ENCODE measurements at regions not wholly inside any gene's neighbourhood (a gene's known extent, or its start where the extent isn't known, plus 50 kb on each side); places are given as distances from the start of the nearest gene placed in this dataset.
A peak's percentile ranks its signal among the peaks of the same experiment; 100 is the strongest.

GRCh38 chr4:156710365-156711192 lies 261.0 kb downstream of the PDGFC start:
- Mint-ChIP-seq H3K9me3 (no peaks in the 10 kb centered on the region), H3K36me3 (ENCODE audit: low read depth) (no peaks in the 10 kb centered on the region), H3K4me3 (no peak overlapping the region), H3K27ac (no peak overlapping the region), H3K27me3 (ENCODE audit: insufficient read depth) (no peaks in the 10 kb centered on the region), H3K4me1 (ENCODE audit: low read depth) (peaks cover 38% of the 10 kb centered on the region)
- no peak for TF ChIP-seq CTCF (IDR thresholded peaks at IDR 0.05)
- peak; percentile 12 for DNase-seq

GRCh38 chr4:156705311-156705710 lies 266.3 kb downstream of the PDGFC start:
- TF ChIP-seq CTCF (IDR thresholded peaks at IDR 0.05) = no peak
- peak overlapping the region; percentile 72 for H3K27ac Mint-ChIP-seq
- H3K27me3 Mint-ChIP-seq (ENCODE audit: insufficient read depth) = no peaks in the 10 kb centered on the region
- H3K4me3 Mint-ChIP-seq = peak overlapping the region; percentile 41; the same call in 1 of the 2 replicates
- peak; percentile 47 for DNase-seq
- no peaks in the 10 kb centered on the region for H3K9me3 Mint-ChIP-seq
- no peaks in the 10 kb centered on the region for H3K36me3 Mint-ChIP-seq (ENCODE audit: low read depth)
- peaks cover 35% of the 10 kb centered on the region for H3K4me1 Mint-ChIP-seq (ENCODE audit: low read depth)

GRCh38 chr4:156695163-156695562 lies 276.4 kb downstream of the PDGFC start:
- no peaks in the 10 kb centered on the region for H3K9me3 Mint-ChIP-seq
- no peak overlapping the region for H3K4me3 Mint-ChIP-seq
- TF ChIP-seq CTCF (IDR thresholded peaks at IDR 0.05) = no peak
- no peaks in the 10 kb centered on the region for H3K4me1 Mint-ChIP-seq (ENCODE audit: low read depth)
- DNase-seq = no peak
- H3K27me3 Mint-ChIP-seq (ENCODE audit: insufficient read depth) = no peaks in the 10 kb centered on the region
- H3K36me3 Mint-ChIP-seq (ENCODE audit: low read depth) = no peaks in the 10 kb centered on the region
- no peak overlapping the region for H3K27ac Mint-ChIP-seq

- H3K4me1 Mint-ChIP-seq (ENCODE audit: low read depth) = no peaks in the 10 kb centered on the region
- no peak for DNase-seq
- no peak overlapping the region for H3K4me3 Mint-ChIP-seq
- H3K27me3 Mint-ChIP-seq (ENCODE audit: insufficient read depth) = no peaks in the 10 kb centered on the region
- H3K36me3 Mint-ChIP-seq (ENCODE audit: low read depth) = no peaks in the 10 kb centered on the region
- no peak overlapping the region for H3K27ac Mint-ChIP-seq
- TF ChIP-seq CTCF (IDR thresholded peaks at IDR 0.05) = no peak
- no peaks in the 10 kb centered on the region for H3K9me3 Mint-ChIP-seq
Observed at GRCh38 chr4:156694413-156694812, 277.2 kb downstream of the PDGFC start.

GRCh38 chr4:156693557-156693956 lies 278.0 kb downstream of the PDGFC start:
- H3K27me3 Mint-ChIP-seq (ENCODE audit: insufficient read depth) = no peaks in the 10 kb centered on the region
- TF ChIP-seq CTCF (IDR thresholded peaks at IDR 0.05) = no peak
- peaks cover 1% of the 10 kb centered on the region for H3K4me1 Mint-ChIP-seq (ENCODE audit: low read depth)
- DNase-seq = no peak
- H3K4me3 Mint-ChIP-seq = no peak overlapping the region
- no peaks in the 10 kb centered on the region for H3K9me3 Mint-ChIP-seq
- no peaks in the 10 kb centered on the region for H3K36me3 Mint-ChIP-seq (ENCODE audit: low read depth)
- H3K27ac Mint-ChIP-seq = no peak overlapping the region

All from HFFc6 (cell line).